Posterior vena cava (tissue), 2 donors: ENCODE measurements at regions not wholly inside any gene's neighbourhood (a gene's known extent, or its start where the extent isn't known, plus 50 kb on each side); places are given as distances from the start of the nearest gene placed in this dataset.

Source experiments
- DNase-seq: peaks from one replicate; pipeline ENCODE4 v3.0.0-alpha.2; 2020; ENCODE audit warnings: low spot score
- intact Hi-C, 2 donors: fragments of 100-400 bp; cut with DNase I; formaldehyde crosslinking; loops; one replicate each; pipeline versions ENCODE4 v1.14.1 to v1.14.2; 2022 to 2023
- donor health status: DM: yes; HTN: yes; CAD: no.
- donor health status: DM: yes; HTN: yes; CAD: no.

- intact Hi-C loops = no loop called here
- no peak for DNase-seq
Measured at GRCh38 chr1:25110036-25110435, 122.3 kb downstream of the SYF2 start.

- intact Hi-C loops = loop anchor here in 1 of 2 donors (10.0 kb wide), 1 partner anchor 255 kb away; no protein-coding TSS in a partner anchor
Measured at GRCh38 chr1:25109531-25109951, 122.8 kb downstream of the SYF2 start.

GRCh38 chr1:25107643-25108010, 124.7 kb downstream of the SYF2 start:
- intact Hi-C loops = loop anchor here in 1 of 2 donors (10.0 kb wide), 1 partner anchor 253 kb away; no protein-coding TSS in a partner anchor
- no peak for DNase-seq

More at GRCh38 chr1:25109531-25109951, 122.8 kb downstream of the SYF2 start:
- DNase-seq = no peak

- no peak for DNase-seq
- intact Hi-C loops = loop anchor here in 1 of 2 donors (10.0 kb wide), 1 partner anchor 252 kb away; no protein-coding TSS in a partner anchor
Measured at GRCh38 chr1:25106976-25107642, 125.2 kb downstream of the SYF2 start.

- intact Hi-C loops = loop anchor here in 1 of 2 donors (10.0 kb wide), 1 partner anchor 252 kb away; no protein-coding TSS in a partner anchor
Measured at GRCh38 chr1:25106352-25106751, 126.0 kb downstream of the SYF2 start.

GRCh38 chr1:25105836-25106235, 126.5 kb downstream of the SYF2 start:
- no peak for DNase-seq
- intact Hi-C loops = loop anchor here in 1 of 2 donors (10.0 kb wide), 1 partner anchor 251 kb away; no protein-coding TSS in a partner anchor

More at GRCh38 chr1:25106352-25106751, 126.0 kb downstream of the SYF2 start:
- DNase-seq = no peak

- DNase-seq = no peak
- intact Hi-C loops = loop anchor here in 1 of 2 donors (10.0 kb wide), 1 partner anchor 250 kb away; no protein-coding TSS in a partner anchor
Measured at GRCh38 chr1:25104932-25105561, 127.3 kb downstream of the SYF2 start.

- intact Hi-C loops = loop anchor here in 1 of 2 donors (10.0 kb wide), 1 partner anchor 248 kb away; no protein-coding TSS in a partner anchor
- DNase-seq = no peak
Measured at GRCh38 chr1:25103164-25103795, 129.0 kb downstream of the SYF2 start.

- no peak for DNase-seq
- intact Hi-C loops = loop anchor here in 1 of 2 donors (10.0 kb wide), 1 partner anchor 245 kb away; no protein-coding TSS in a partner anchor
Measured at GRCh38 chr1:25100151-25100833, 132.0 kb downstream of the SYF2 start.

GRCh38 chr1:25099343-25099951, 132.9 kb downstream of the SYF2 start:
- intact Hi-C loops = loop anchor here in 1 of 2 donors (10.0 kb wide), 1 partner anchor 165 kb away; the partner anchor contains the start of gene RUNX3
- no peak for DNase-seq

- DNase-seq = no peak
Measured at GRCh38 chr1:25098717-25099116, 133.6 kb downstream of the SYF2 start.

GRCh38 chr1:25096307-25097150, 135.8 kb downstream of the SYF2 start:
- intact Hi-C loops = loop anchor here in 1 of 2 donors (10.0 kb wide), 1 partner anchor 162 kb away; the partner anchor contains the start of gene RUNX3
- no peak for DNase-seq

More at GRCh38 chr1:25098717-25099116, 133.6 kb downstream of the SYF2 start:
- intact Hi-C loops = loop anchor here in 1 of 2 donors (10.0 kb wide), 1 partner anchor 164 kb away; the partner anchor contains the start of gene RUNX3

- DNase-seq = no peak
- intact Hi-C loops = loop anchor here in 1 of 2 donors (10.0 kb wide), 1 partner anchor 161 kb away; the partner anchor contains the start of gene RUNX3
Measured at GRCh38 chr1:25095635-25096200, 136.6 kb downstream of the SYF2 start.

- intact Hi-C loops = loop anchor here in 1 of 2 donors (10.0 kb wide), 1 partner anchor 160 kb away; the partner anchor contains the start of gene RUNX3
- no peak for DNase-seq
Measured at GRCh38 chr1:25094995-25095394, 137.3 kb downstream of the SYF2 start.

- intact Hi-C loops = loop anchor here in 1 of 2 donors (10.0 kb wide), 1 partner anchor 159 kb away; the partner anchor contains the start of gene RUNX3
- DNase-seq = no peak
Measured at GRCh38 chr1:25094229-25094628, 138.1 kb downstream of the SYF2 start.

GRCh38 chr1:25091658-25092057, 140.6 kb downstream of the SYF2 start:
- DNase-seq = no peak

More at GRCh38 chr1:25091658-25092057, 140.6 kb downstream of the SYF2 start:
- intact Hi-C loops = loop anchor here in 1 of 2 donors (10.0 kb wide), 1 partner anchor 157 kb away; the partner anchor contains the start of gene RUNX3
